HL-60 (cell line): ENCODE measurements at regions not wholly inside any gene's neighbourhood (a gene's known extent, or its start where the extent isn't known, plus 50 kb on each side); places are given as distances from the start of the nearest gene placed in this dataset.

Source experiments
- DNase-seq, 2 experiments: peaks; one replicate each; pipeline ENCODE4 v3.0.0-alpha.2; 2010 to 2020; ENCODE audit warnings: low read depth in 1 of 2, low spot score in 1 of 2
- H3K27ac ChIP-seq: fragments of 250-450 bp; sonication (Bioruptor Pico); replicated peaks from 2 replicates; pipeline ENCODE4 v1.5.1; 2020; ENCODE audit warnings: mild to moderate bottlenecking, moderate library complexity
- H3K27me3 ChIP-seq: fragments of 250-450 bp; sonication (Bioruptor Pico); 2 replicates; pipeline ENCODE4 v1.5.1; 2021; ENCODE audit warnings: mild to moderate bottlenecking, moderate library complexity; ENCODE audit not compliant: insufficient read depth, poor library complexity, severe bottlenecking
- H3K4me3 ChIP-seq: replicated peaks from 2 replicates; pipeline ENCODE4 v1.5.1; 2011; ENCODE audit warnings: mild to moderate bottlenecking, control low read depth, low read length; ENCODE audit not compliant: insufficient read depth
- CTCF ChIP-seq: IDR thresholded peaks from one replicate; pipeline ENCODE4 v1.5.1; 2011; ENCODE audit warnings: low read length, control low read depth, inconsistent platforms; ENCODE audit not compliant: insufficient read depth
- GABPA ChIP-seq: IDR thresholded peaks from 2 replicates; pipeline ENCODE4 v1.6.1; 2012; ENCODE audit warnings: low read depth
- POLR2AphosphoS5 ChIP-seq: IDR thresholded peaks from 2 replicates; pipeline ENCODE4 v1.6.1; 2012; ENCODE audit warnings: low read depth
- REST ChIP-seq: IDR thresholded peaks from 2 replicates; pipeline ENCODE4 v1.6.1; 2012; ENCODE audit warnings: low read depth; ENCODE audit not compliant: insufficient replicate concordance
- SPI1 ChIP-seq: IDR thresholded peaks from 2 replicates; pipeline ENCODE4 v1.6.1; 2012; ENCODE audit warnings: low read depth, mild to moderate bottlenecking, borderline replicate concordance

- H3K27ac ChIP-seq, result no peak overlapping the region
- TF ChIP-seq GABPA (no peak), POLR2AphosphoS5 (no peak), SPI1 (no peak), CTCF (no peak), REST (no peak)
- H3K27me3 ChIP-seq, result no peaks in the 10 kb centered on the region
- H3K4me3 ChIP-seq, result no peak overlapping the region
- DNase-seq, result no peak
These were observed 372.1 kb upstream of the TMEFF2 start for GRCh38 chr2:192566863-192567262.

- no peak for DNase-seq
- Histone ChIP-seq H3K27ac (no peak overlapping the region), H3K27me3 (no peaks in the 10 kb centered on the region), H3K4me3 (no peak overlapping the region)
- TF ChIP-seq CTCF, result no peak
- no peak for TF ChIP-seq POLR2AphosphoS5
- no peak for TF ChIP-seq GABPA
- TF ChIP-seq SPI1, result no peak
- no peak for TF ChIP-seq REST
These were observed 365.6 kb upstream of the TMEFF2 start for GRCh38 chr2:192560326-192560725.

GRCh38 chr2:192559587-192559986 is 364.9 kb upstream of the TMEFF2 start:
- H3K27ac ChIP-seq, result no peak overlapping the region
- no peak for DNase-seq
- H3K4me3 ChIP-seq, result no peak overlapping the region
- H3K27me3 ChIP-seq, result no peaks in the 10 kb centered on the region
- TF ChIP-seq REST (no peak), CTCF (no peak), GABPA (no peak), SPI1 (no peak), POLR2AphosphoS5 (no peak)
